ENCODE measurements at regions not wholly inside any gene's neighbourhood (a gene's known extent, or its start where the extent isn't known, plus 50 kb on each side); places are given as distances from the start of the nearest gene placed in this dataset.

- no peak for TF ChIP-seq FOXM1 (IDR thresholded peaks at IDR 0.05; ENCODE audit: borderline replicate concordance)
- TF ChIP-seq SP1 (IDR thresholded peaks at IDR 0.05) = no peak
- TF ChIP-seq FOXA1 (IDR thresholded peaks at IDR 0.05) = no peak
- TF ChIP-seq SUZ12 (IDR thresholded peaks at IDR 0.05) = no peak
- TF ChIP-seq ELF4 (IDR thresholded peaks at IDR 0.05) = no peak
- TF ChIP-seq ZNF384 (IDR thresholded peaks at IDR 0.05) = no peak
- TF ChIP-seq CTBP1 (IDR thresholded peaks at IDR 0.05; ENCODE audit: borderline replicate concordance) = no peak
- TF ChIP-seq, protein P1, sequence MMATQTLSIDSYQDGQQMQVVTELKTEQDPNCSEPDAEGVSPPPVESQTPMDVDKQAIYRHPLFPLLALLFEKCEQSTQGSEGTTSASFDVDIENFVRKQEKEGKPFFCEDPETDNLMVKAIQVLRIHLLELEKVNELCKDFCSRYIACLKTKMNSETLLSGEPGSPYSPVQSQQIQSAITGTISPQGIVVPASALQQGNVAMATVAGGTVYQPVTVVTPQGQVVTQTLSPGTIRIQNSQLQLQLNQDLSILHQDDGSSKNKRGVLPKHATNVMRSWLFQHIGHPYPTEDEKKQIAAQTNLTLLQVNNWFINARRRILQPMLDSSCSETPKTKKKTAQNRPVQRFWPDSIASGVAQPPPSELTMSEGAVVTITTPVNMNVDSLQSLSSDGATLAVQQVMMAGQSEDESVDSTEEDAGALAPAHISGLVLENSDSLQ (IDR thresholded peaks at IDR 0.05) = no peak
- no peak for TF ChIP-seq BHLHE40 (IDR thresholded peaks at IDR 0.05; ENCODE audit: borderline replicate concordance)
- TF ChIP-seq TARDBP (IDR thresholded peaks at IDR 0.05) = no peak
- TF ChIP-seq HDGF (IDR thresholded peaks at IDR 0.05; ENCODE audit: borderline replicate concordance) = no peak
- TF ChIP-seq FOXK2 (IDR thresholded peaks at IDR 0.05) = no peak
Observed at GRCh38 chr4:186932196-186932595, 208.5 kb upstream of the FAT1 start.
